SK-N-MC (cell line): ENCODE measurements at regions not wholly inside any gene's neighbourhood (a gene's known extent, or its start where the extent isn't known, plus 50 kb on each side); places are given as distances from the start of the nearest gene placed in this dataset.

Source experiments
- EZH2 ChIP-seq: fragments of 200-600 bp; sonication (generic); IDR thresholded peaks from one replicate; pipeline ENCODE4 v1.6.1; 2017; ENCODE audit warnings: antibody characterized with exemption
- POLR2AphosphoS5 ChIP-seq: IDR thresholded peaks from 2 replicates; pipeline ENCODE4 v1.6.1; 2012; ENCODE audit warnings: mild to moderate bottlenecking, low read depth, low read length, borderline replicate concordance

- TF ChIP-seq EZH2 (no peak), POLR2AphosphoS5 (no peak)
Measured at GRCh38 chr3:187909866-187910265, 164.6 kb upstream of the BCL6 start.
